Naive B cell (primary cell): ENCODE measurements at regions not wholly inside any gene's neighbourhood (a gene's known extent, or its start where the extent isn't known, plus 50 kb on each side); places are given as distances from the start of the nearest gene placed in this dataset.
"Not testable (repeated sequence)": the region's sequence is repeated elsewhere in the genome, so short reads cannot be mapped to it uniquely, and the experiment has no call there.

Experiments used
- ATAC-seq, 2 donors: fragments of 150-1000 bp; cut with Tn5 transposase; 2 replicates each; pipeline ENCODE4 v1.10.0; 2021; ENCODE audit warnings: low read depth in 2 of 2, mild to moderate bottlenecking in 2 of 2, moderate library complexity in 2 of 2
- DNase-seq: peaks from one replicate; pipeline ENCODE4 v3.0.0; 2022
- H3K27ac Mint-ChIP-seq, 6 donors: one replicate each; pipeline ENCODE4 v1.8.0; 2020 to 2022; ENCODE audit warnings: mild to moderate bottlenecking in 6 of 6, mixed read lengths in 6 of 6, moderate library complexity in 5 of 6, inconsistent platforms in 2 of 6
- H3K27me3 Mint-ChIP-seq, 3 donors: one replicate each; pipeline ENCODE4 v1.8.0; 2021 to 2022; ENCODE audit warnings: mixed read lengths in 3 of 3, mild to moderate bottlenecking in 1 of 3
- H3K36me3 Mint-ChIP-seq, 2 donors: one replicate each; pipeline ENCODE4 v1.8.0; 2020 to 2022; ENCODE audit warnings: mixed read lengths in 2 of 2, inconsistent platforms in 1 of 2, mild to moderate bottlenecking in 1 of 2
- H3K4me1 Mint-ChIP-seq, 3 donors: one replicate each; pipeline ENCODE4 v1.8.0; 2020 to 2022; ENCODE audit warnings: mixed read lengths in 3 of 3, inconsistent platforms in 1 of 3, mild to moderate bottlenecking in 1 of 3, moderate library complexity in 1 of 3
- H3K4me3 Mint-ChIP-seq, 8 donors: one replicate each; pipeline ENCODE4 v1.8.0; 2020 to 2022; ENCODE audit warnings: mild to moderate bottlenecking in 8 of 8, mixed read lengths in 8 of 8, moderate library complexity in 8 of 8, inconsistent platforms in 2 of 8
- H3K9me3 Mint-ChIP-seq, 7 donors: one replicate each; pipeline ENCODE4 v1.8.0; 2020 to 2022; ENCODE audit warnings: mixed read lengths in 7 of 7, mild to moderate bottlenecking in 5 of 7, inconsistent platforms in 2 of 7, moderate library complexity in 1 of 7

- Mint-ChIP-seq H3K27me3 (no peaks in the 10 kb centered on the region), H3K4me3 (no peak overlapping the region), H3K4me1 (no peaks in the 10 kb centered on the region), H3K27ac (no peak overlapping the region), H3K36me3 (no peaks in the 10 kb centered on the region), H3K9me3 (peaks cover 0 to 14% (median 3%) of the 10 kb centered on the region in 7 donors)
- DNase-seq (no peak), ATAC-seq (no peak)
Measured at GRCh38 chr2:223494942-223495341, 107.2 kb downstream of the SCG2 start.

DNA sequence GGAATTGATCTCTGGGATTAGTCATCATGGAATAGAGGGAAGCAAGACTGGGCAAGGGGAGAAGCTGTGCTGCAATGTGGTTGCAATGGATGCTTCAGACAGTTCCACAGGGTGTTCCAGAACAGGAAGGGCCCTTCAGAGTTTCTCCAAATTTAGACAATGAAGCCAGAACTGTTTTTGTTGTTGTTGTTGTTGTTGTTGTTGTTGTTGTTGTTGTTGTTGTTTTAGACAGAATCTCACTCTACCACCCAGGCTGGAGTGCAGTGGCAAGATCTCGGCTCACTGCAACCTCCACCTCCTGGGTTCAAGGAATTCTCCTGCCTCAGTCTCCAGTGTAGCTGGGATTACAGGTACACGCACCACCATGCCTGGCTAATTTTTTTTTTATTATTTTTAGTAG, 105.3 kb downstream of the SCG2 start:
- not testable (repeated sequence) for H3K4me3 Mint-ChIP-seq, H3K36me3 Mint-ChIP-seq, H3K27ac Mint-ChIP-seq, H3K4me1 Mint-ChIP-seq, H3K9me3 Mint-ChIP-seq, DNase-seq, ATAC-seq, H3K27me3 Mint-ChIP-seq

DNA sequence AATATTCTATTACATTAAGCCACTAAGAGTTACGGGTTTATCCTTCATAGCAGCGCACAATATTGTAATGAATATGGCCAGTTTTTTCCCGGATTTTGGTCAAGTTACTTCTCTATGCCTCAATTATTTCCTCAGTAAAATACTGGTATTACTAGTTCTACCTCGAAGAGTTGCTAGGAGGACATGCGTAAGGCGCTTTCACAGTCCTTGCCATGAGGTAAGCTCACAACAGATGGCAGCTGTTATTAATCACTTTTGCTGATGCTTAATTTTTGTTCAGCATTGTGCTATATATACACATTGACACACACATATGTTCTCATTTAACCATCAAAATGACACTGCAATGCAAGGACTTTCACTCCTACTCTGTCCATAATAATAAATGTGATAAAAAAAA, 101.5 kb downstream of the SCG2 start:
- peaks cover 0 to 4% (median 0%) of the 10 kb centered on the region in 7 donors for H3K9me3 Mint-ChIP-seq
- no peaks in the 10 kb centered on the region for H3K36me3 Mint-ChIP-seq
- no peaks in the 10 kb centered on the region for H3K4me1 Mint-ChIP-seq
- ATAC-seq (no peak), DNase-seq (no peak)
- no peak overlapping the region for H3K4me3 Mint-ChIP-seq
- no peak overlapping the region for H3K27ac Mint-ChIP-seq
- no peaks in the 10 kb centered on the region for H3K27me3 Mint-ChIP-seq

DNA sequence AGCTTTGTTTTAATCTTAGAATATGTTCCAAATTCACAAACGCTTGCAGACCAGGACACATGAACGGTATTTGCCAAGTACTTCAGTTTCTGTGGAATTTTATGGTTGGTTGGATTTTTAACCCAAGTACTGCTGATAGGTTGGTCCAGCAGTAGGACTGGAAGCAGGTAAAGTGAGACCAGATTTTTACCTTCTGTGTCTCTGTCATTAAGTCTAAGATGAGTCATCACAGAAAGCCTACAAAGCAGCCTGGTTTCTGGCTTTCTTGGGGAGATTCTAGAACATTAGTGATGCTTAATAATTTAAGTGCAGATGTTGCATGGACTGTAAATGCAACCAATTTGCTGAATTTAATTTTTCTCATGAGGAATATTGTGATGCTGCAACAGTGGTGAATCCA, 100.5 kb downstream of the SCG2 start:
- Mint-ChIP-seq H3K9me3 (peaks cover 0 to 3% (median 0%) of the 10 kb centered on the region in 7 donors), H3K27ac (no peak overlapping the region), H3K4me3 (no peak overlapping the region), H3K4me1 (no peaks in the 10 kb centered on the region), H3K36me3 (no peaks in the 10 kb centered on the region), H3K27me3 (no peaks in the 10 kb centered on the region)
- DNase-seq, result no peak
- ATAC-seq, result no peak

DNA sequence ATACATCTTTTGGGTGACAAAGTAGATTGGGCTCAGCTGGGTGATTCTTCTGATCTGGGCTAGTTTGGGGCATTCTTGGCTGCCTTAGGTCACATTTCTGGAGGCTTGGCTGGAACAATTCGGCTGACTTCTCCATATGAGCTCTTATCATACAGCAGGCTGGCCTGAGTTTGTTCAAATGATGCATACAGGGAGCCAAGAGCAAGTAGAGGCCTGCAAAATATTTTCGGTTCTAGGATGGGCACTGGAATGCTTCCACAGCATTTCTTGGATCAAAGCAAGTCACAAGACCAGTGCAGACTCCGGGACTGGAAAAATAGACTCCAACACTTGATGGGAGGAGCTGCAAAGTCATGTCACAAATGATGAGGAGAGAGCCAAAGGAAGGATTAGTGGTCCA, 98.4 kb downstream of the SCG2 start:
- Mint-ChIP-seq H3K9me3 (peaks cover 0 to 3% (median 0%) of the 10 kb centered on the region in 7 donors), H3K4me3 (no peak overlapping the region), H3K36me3 (no peaks in the 10 kb centered on the region), H3K4me1 (no peaks in the 10 kb centered on the region), H3K27ac (peak overlapping the region in 1 of 6 donors; percentile 62), H3K27me3 (no peaks in the 10 kb centered on the region)
- DNase-seq (no peak), ATAC-seq (no peak)

GRCh38 chr2:223508372-223508771, 93.8 kb downstream of the SCG2 start:
- no peak overlapping the region for H3K27ac Mint-ChIP-seq
- H3K36me3 Mint-ChIP-seq, result no peaks in the 10 kb centered on the region
- no peak overlapping the region for H3K4me3 Mint-ChIP-seq

GRCh38 chr2:223510713-223511112, 91.4 kb downstream of the SCG2 start:
- ATAC-seq, result no peak
- H3K9me3 Mint-ChIP-seq, result peaks cover 0 to 5% (median 3%) of the 10 kb centered on the region in 7 donors
- no peaks in the 10 kb centered on the region for H3K4me1 Mint-ChIP-seq
- H3K27me3 Mint-ChIP-seq, result peaks cover 0 to 10% (median 5%) of the 10 kb centered on the region in 3 donors
- no peak overlapping the region for H3K27ac Mint-ChIP-seq
- H3K4me3 Mint-ChIP-seq, result no peak overlapping the region
- DNase-seq, result no peak
- no peaks in the 10 kb centered on the region for H3K36me3 Mint-ChIP-seq

More at GRCh38 chr2:223508372-223508771, 93.8 kb downstream of the SCG2 start:
- Mint-ChIP-seq H3K27me3 (peaks cover 0 to 10% (median 5%) of the 10 kb centered on the region in 3 donors), H3K4me1 (no peaks in the 10 kb centered on the region), H3K9me3 (peaks cover 0 to 5% (median 3%) of the 10 kb centered on the region in 7 donors)
- no peak for ATAC-seq
- no peak for DNase-seq

DNA sequence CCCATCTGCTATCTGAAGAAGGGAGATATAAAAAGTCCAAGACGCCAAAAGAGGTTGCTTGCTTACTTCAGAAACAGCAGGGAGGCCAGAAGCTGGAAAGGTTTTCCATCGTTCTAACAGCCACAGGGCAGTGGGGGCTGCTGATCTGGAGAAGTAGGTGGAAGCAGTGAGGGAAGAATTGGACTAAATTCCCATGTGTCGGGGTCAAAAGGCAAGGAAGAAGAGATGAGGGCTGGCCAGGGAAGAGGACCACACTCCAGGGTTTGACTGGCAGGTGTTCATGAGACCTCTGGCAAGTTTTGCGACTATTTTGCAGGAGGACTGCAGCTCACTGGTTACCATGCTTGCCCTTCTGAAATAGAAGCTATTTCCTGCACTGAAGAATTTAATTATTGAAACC, 91.0 kb downstream of the SCG2 start:
- no peaks in the 10 kb centered on the region for H3K36me3 Mint-ChIP-seq
- H3K27me3 Mint-ChIP-seq, result peaks cover 0 to 10% (median 5%) of the 10 kb centered on the region in 3 donors
- DNase-seq (no peak), ATAC-seq (no peak)
- no peak overlapping the region for H3K27ac Mint-ChIP-seq
- peaks cover 0 to 5% (median 3%) of the 10 kb centered on the region in 7 donors for H3K9me3 Mint-ChIP-seq
- no peak overlapping the region for H3K4me3 Mint-ChIP-seq
- no peaks in the 10 kb centered on the region for H3K4me1 Mint-ChIP-seq

DNA sequence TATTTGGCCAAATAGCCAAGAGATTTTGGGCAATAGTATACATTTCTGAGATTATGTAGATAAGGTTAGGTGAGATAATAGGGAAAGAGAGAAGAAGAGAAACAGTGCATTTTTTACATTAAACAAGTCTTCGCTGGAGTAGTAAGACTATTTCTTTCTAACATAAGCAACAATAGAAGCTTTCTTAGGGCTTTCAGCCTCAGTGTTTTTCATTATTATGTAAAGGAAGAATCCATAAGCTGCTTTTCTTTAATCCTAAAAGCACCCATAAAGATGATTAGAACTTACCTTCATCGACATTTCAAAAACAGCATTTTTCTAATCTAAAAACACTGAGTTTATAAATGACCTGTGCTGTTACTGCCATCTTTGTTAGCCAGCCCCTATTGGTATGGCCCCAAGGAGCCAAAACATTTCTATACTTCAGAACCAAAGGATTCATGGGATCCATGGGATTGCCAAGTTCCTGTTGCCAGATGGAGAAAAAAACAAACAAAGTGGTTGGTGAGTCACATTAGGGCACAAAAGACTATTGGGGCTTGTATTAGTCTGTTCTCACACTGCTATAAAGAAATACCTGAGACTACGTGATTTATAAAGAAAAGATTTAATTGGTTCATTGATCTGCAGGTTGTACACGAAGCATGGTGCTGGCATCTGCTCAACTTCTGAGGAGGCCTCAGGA, 88.2 kb downstream of the SCG2 start:
- no peak for ATAC-seq
- Mint-ChIP-seq H3K27me3 (peaks cover 0 to 10% (median 5%) of the 10 kb centered on the region in 3 donors), H3K9me3 (peaks cover 0 to 5% (median 3%) of the 10 kb centered on the region in 7 donors), H3K4me3 (no peak overlapping the region), H3K4me1 (no peaks in the 10 kb centered on the region), H3K36me3 (no peaks in the 10 kb centered on the region), H3K27ac (no peak overlapping the region)
- no peak for DNase-seq

DNA sequence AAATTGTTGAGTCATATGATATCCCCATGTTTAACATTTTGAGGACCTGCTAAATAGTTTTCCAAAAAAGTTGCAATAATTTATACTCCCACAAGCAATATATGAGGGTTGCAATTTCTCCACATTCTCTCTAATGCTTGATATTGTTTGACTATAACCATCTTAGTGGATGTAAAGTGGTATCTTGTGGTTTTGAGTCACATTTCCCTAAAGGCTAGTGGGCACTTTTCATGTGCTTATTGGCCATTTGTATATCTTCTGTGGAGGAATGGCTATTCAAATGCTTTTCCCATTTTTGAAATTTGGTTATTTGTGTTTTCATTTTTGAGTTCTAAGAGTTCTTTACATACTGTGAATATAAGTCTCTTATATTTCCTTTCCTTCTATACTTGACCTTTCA, 82.7 kb downstream of the SCG2 start:
- Mint-ChIP-seq H3K4me1 (no peaks in the 10 kb centered on the region), H3K4me3 (no peak overlapping the region), H3K36me3 (no peaks in the 10 kb centered on the region), H3K27me3 (no peaks in the 10 kb centered on the region), H3K9me3 (peaks cover 0 to 1% (median 0%) of the 10 kb centered on the region in 7 donors), H3K27ac (no peak overlapping the region)
- ATAC-seq (no peak), DNase-seq (no peak)

DNA sequence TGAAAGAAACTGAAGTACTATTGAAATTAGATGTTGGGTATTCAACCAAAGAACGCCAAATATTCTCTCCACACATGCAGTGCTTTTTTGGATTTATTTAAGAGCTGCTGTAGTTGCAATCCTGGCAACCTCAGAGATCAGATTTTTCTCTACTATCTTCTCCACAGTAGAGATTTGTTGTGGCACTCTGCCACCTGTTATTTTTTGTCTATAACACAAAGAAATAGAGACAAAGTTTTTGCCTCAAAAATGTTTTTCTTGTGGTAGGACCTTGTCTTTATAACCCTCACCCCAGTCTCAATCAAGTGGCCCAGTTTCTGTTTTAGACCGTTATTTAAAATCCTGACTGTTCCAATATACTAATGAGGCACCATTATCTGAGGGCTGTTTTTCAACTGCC, 79.4 kb downstream of the SCG2 start:
- Mint-ChIP-seq H3K4me3 (no peak overlapping the region), H3K9me3 (peaks cover 0 to 5% (median 0%) of the 10 kb centered on the region in 7 donors), H3K27me3 (no peaks in the 10 kb centered on the region), H3K27ac (no peak overlapping the region), H3K36me3 (no peaks in the 10 kb centered on the region), H3K4me1 (no peaks in the 10 kb centered on the region)
- ATAC-seq (no peak), DNase-seq (no peak)

GRCh38 chr2:223523551-223524001, 78.6 kb downstream of the SCG2 start:
- H3K27me3 Mint-ChIP-seq, result peaks cover 0 to 3% (median 0%) of the 10 kb centered on the region in 3 donors
- H3K27ac Mint-ChIP-seq, result no peak overlapping the region
- no peak for ATAC-seq
- H3K36me3 Mint-ChIP-seq, result no peaks in the 10 kb centered on the region
- no peak for DNase-seq
- peaks cover 0 to 8% (median 0%) of the 10 kb centered on the region in 7 donors for H3K9me3 Mint-ChIP-seq
- H3K4me3 Mint-ChIP-seq, result no peak overlapping the region
- no peaks in the 10 kb centered on the region for H3K4me1 Mint-ChIP-seq

- Mint-ChIP-seq H3K4me1 (no peaks in the 10 kb centered on the region), H3K27ac (no peak overlapping the region), H3K4me3 (no peak overlapping the region), H3K27me3 (peaks cover 0 to 4% (median 0%) of the 10 kb centered on the region in 3 donors), H3K36me3 (no peaks in the 10 kb centered on the region), H3K9me3 (peaks cover 0 to 8% (median 0%) of the 10 kb centered on the region in 7 donors)
- DNase-seq, result no peak
- no peak for ATAC-seq
Measured at GRCh38 chr2:223524066-223524465, 78.1 kb downstream of the SCG2 start.

- no peak overlapping the region for H3K27ac Mint-ChIP-seq
- H3K27me3 Mint-ChIP-seq, result peaks cover 0 to 10% (median 6%) of the 10 kb centered on the region in 3 donors
- H3K9me3 Mint-ChIP-seq, result peaks cover 0 to 8% (median 0%) of the 10 kb centered on the region in 7 donors
- no peak for ATAC-seq
- H3K36me3 Mint-ChIP-seq, result no peaks in the 10 kb centered on the region
- H3K4me1 Mint-ChIP-seq, result no peaks in the 10 kb centered on the region
- DNase-seq, result no peak
- H3K4me3 Mint-ChIP-seq, result no peak overlapping the region
Measured at GRCh38 chr2:223526106-223526505, 76.1 kb downstream of the SCG2 start.
